CD4-positive, alpha-beta T cell (primary cell): ENCODE measurements at regions not wholly inside any gene's neighbourhood (a gene's known extent, or its start where the extent isn't known, plus 50 kb on each side); places are given as distances from the start of the nearest gene placed in this dataset.

ENCODE experiments used
- ATAC-seq: fragments of 200-7000 bp; cut with Tn5 transposase; one replicate; pipeline ENCODE4 v1.10.0; 2022; ENCODE audit warnings: mild to moderate bottlenecking; ENCODE audit not compliant: poor library complexity
- CTCF ChIA-PET: fragments of 350-600 bp; sonication (Branson Sonifier 250); formaldehyde crosslinking; loops from one replicate; lab custom pipeline; 2021; ENCODE audit warnings: antibody characterized with exemption, inconsistent platforms; lab: Charles Lee
- POLR2A ChIA-PET: fragments of 350-600 bp; sonication (Branson Sonifier 250); formaldehyde crosslinking; loops from one replicate; lab custom pipeline; 2021; ENCODE audit warnings: antibody characterized with exemption, inconsistent platforms; lab: Charles Lee
- DNase-seq, 14 experiments: peaks; one replicate each; pipeline ENCODE4 v3.0.0-alpha.2; 2013 to 2020; ENCODE audit warnings: mixed read lengths in 2 of 14
- H3K27ac ChIP-seq, 2 donors: one replicate each; pipeline versions ENCODE4 v1.5.1 to v1.7.0; 2013; ENCODE audit warnings: low read length in 2 of 2, low read depth in 1 of 2, mild to moderate bottlenecking in 1 of 2
- H3K27me3 ChIP-seq, 2 experiments: 1 replicate in 1 of 2; 2 replicates in 1 of 2; pipeline versions ENCODE4 v1.6.1 to v1.7.0; 2013; ENCODE audit warnings: low read length in 2 of 2, control low read depth in 1 of 2, mild to moderate bottlenecking in 1 of 2, moderate library complexity in 1 of 2; ENCODE audit not compliant: insufficient read depth in 2 of 2, control insufficient read depth in 1 of 2
- H3K36me3 ChIP-seq: one replicate; pipeline ENCODE4 v1.6.1; 2013; ENCODE audit warnings: low read length, control low read depth; ENCODE audit not compliant: insufficient read depth
- H3K4me1 ChIP-seq: one replicate; pipeline ENCODE4 v1.6.1; 2013; ENCODE audit warnings: low read length, control low read depth; ENCODE audit not compliant: insufficient read depth
- H3K4me3 ChIP-seq: one replicate; pipeline ENCODE4 v1.5.1; 2013; ENCODE audit warnings: mild to moderate bottlenecking, low read length, moderate library complexity
- H3K9me3 ChIP-seq, 2 experiments: 1 replicate in 1 of 2; 2 replicates in 1 of 2; pipeline versions ENCODE4 v1.6.1 to v1.7.0; 2013; ENCODE audit warnings: low read length in 2 of 2, mild to moderate bottlenecking in 2 of 2, control low read depth in 1 of 2, moderate library complexity in 1 of 2; ENCODE audit not compliant: control insufficient read depth in 1 of 2, insufficient read depth in 1 of 2
- H3K27ac Mint-ChIP-seq: one replicate; pipeline ENCODE4 v1.8.0; 2020; ENCODE audit warnings: mixed read lengths
- H3K27me3 Mint-ChIP-seq: one replicate; pipeline ENCODE4 v1.8.0; 2021; ENCODE audit warnings: mixed read lengths
- H3K36me3 Mint-ChIP-seq: one replicate; pipeline ENCODE4 v1.8.0; 2021; ENCODE audit warnings: low read depth, mixed read lengths
- H3K4me1 Mint-ChIP-seq: one replicate; pipeline ENCODE4 v1.8.0; 2021; ENCODE audit warnings: low read depth, mixed read lengths
- H3K4me3 Mint-ChIP-seq: one replicate; pipeline ENCODE4 v1.8.0; 2020; ENCODE audit warnings: mild to moderate bottlenecking, mixed read lengths
- H3K9me3 Mint-ChIP-seq: one replicate; pipeline ENCODE4 v1.8.0; 2020; ENCODE audit warnings: mixed read lengths
- CTCF ChIP-seq: fragments of 200-600 bp; IDR thresholded peaks from one replicate; pipeline ENCODE4 v1.8.0; 2022; ENCODE audit warnings: antibody characterized with exemption, mild to moderate bottlenecking
- intact Hi-C, 2 experiments: fragments of 100-400 bp; cut with DNase I in 1 of 2; cut with micrococcal nuclease in 1 of 2; formaldehyde crosslinking; loops; one replicate each; pipeline versions ENCODE4 v1.15.1 to v1.9.0; 2023 to 2025; cut with DNase I, micrococcal nuclease

- ATAC-seq, result no peak
- Mint-ChIP-seq H3K4me1 (no peaks in the 10 kb centered on the region), H3K27ac (no peak overlapping the region), H3K27me3 (no peaks in the 10 kb centered on the region), H3K9me3 (peaks cover 10% of the 10 kb centered on the region), H3K4me3 (no peak overlapping the region), H3K36me3 (no peaks in the 10 kb centered on the region)
- no peak for TF ChIP-seq CTCF
- DNase-seq, result no peak
- intact Hi-C loops, result no loop called here
- Histone ChIP-seq H3K36me3 (no peaks in the 10 kb centered on the region), H3K27ac (no peak overlapping the region), H3K4me3 (no peak overlapping the region), H3K27me3 (no peaks in the 10 kb centered on the region), H3K9me3 (no peaks in the 10 kb centered on the region), H3K4me1 (no peaks in the 10 kb centered on the region)
- POLR2A ChIA-PET, result no interaction called here
- CTCF ChIA-PET, result no interaction called here
These were observed 743.0 kb downstream of the KCTD16 start for GRCh38 chr5:144913661-144914060.

- Mint-ChIP-seq H3K4me1 (no peaks in the 10 kb centered on the region), H3K9me3 (peaks cover 17% of the 10 kb centered on the region), H3K27ac (no peak overlapping the region), H3K27me3 (no peaks in the 10 kb centered on the region), H3K4me3 (no peak overlapping the region), H3K36me3 (no peaks in the 10 kb centered on the region)
- peaks cover 0 to 5% of the 10 kb centered on the region in 2 experiments for H3K9me3 ChIP-seq
- H3K4me3 ChIP-seq, result no peak overlapping the region
- DNase-seq (no peak), ATAC-seq (no peak)
- no peaks in the 10 kb centered on the region for H3K36me3 ChIP-seq
- intact Hi-C loops, result no loop called here
- no peak overlapping the region for H3K27ac ChIP-seq
- no peaks in the 10 kb centered on the region for H3K4me1 ChIP-seq
- ChIA-PET CTCF (no interaction called here), POLR2A (no interaction called here)
- TF ChIP-seq CTCF, result no peak
- no peaks in the 10 kb centered on the region for H3K27me3 ChIP-seq
These were observed 725.8 kb downstream of the KCTD16 start for GRCh38 chr5:144896473-144896872.

GRCh38 chr5:144886668-144887067, 716.0 kb downstream of the KCTD16 start:
- Mint-ChIP-seq H3K9me3 (peaks cover 2% of the 10 kb centered on the region), H3K27ac (no peak overlapping the region), H3K27me3 (no peaks in the 10 kb centered on the region), H3K4me3 (no peak overlapping the region), H3K36me3 (no peaks in the 10 kb centered on the region), H3K4me1 (no peaks in the 10 kb centered on the region)
- CTCF ChIA-PET, result no interaction called here
- ATAC-seq (no peak), DNase-seq (no peak)
- H3K4me3 ChIP-seq, result no peak overlapping the region
- no peaks in the 10 kb centered on the region for H3K36me3 ChIP-seq
- H3K27me3 ChIP-seq, result no peaks in the 10 kb centered on the region
- H3K9me3 ChIP-seq, result peaks cover 0 to 9% of the 10 kb centered on the region in 2 experiments
- H3K27ac ChIP-seq, result no peak overlapping the region
- H3K4me1 ChIP-seq, result no peaks in the 10 kb centered on the region
- POLR2A ChIA-PET, result no interaction called here
- intact Hi-C loops, result no loop called here
- TF ChIP-seq CTCF, result no peak
